NCI-H82 (cell line): ENCODE measurements at regions not wholly inside any gene's neighbourhood (a gene's known extent, or its start where the extent isn't known, plus 50 kb on each side); places are given as distances from the start of the nearest gene placed in this dataset.
A peak's percentile ranks its signal among the peaks of the same experiment; 100 is the strongest.
"Not testable (repeated sequence)": the region's sequence is repeated elsewhere in the genome, so short reads cannot be mapped to it uniquely, and the experiment has no call there.

Source experiments
- DNase-seq: peaks from one replicate; lab custom pipeline; 2025; lab: John Stamatoyannopoulos, UW

- DNase-seq = no peak
Measured at GRCh38 chr16:76816475-76816874, 374.5 kb upstream of the MON1B start.

- no peak for DNase-seq
Measured at GRCh38 chr16:76818606-76819181, 372.3 kb upstream of the MON1B start.

- DNase-seq = no peak
Measured at GRCh38 chr16:76819226-76819916, 371.6 kb upstream of the MON1B start.

GRCh38 chr16:76824221-76824620 lies 366.8 kb upstream of the MON1B start:
- no peak for DNase-seq

GRCh38 chr16:76824791-76825190 lies 366.2 kb upstream of the MON1B start:
- DNase-seq = no peak

- no peak for DNase-seq
Measured at GRCh38 chr16:76835339-76835738, 355.7 kb upstream of the MON1B start.

GRCh38 chr16:76835779-76836300 lies 355.1 kb upstream of the MON1B start:
- DNase-seq = no peak

GRCh38 chr16:76837872-76838271 lies 353.1 kb upstream of the MON1B start:
- no peak for DNase-seq

GRCh38 chr16:76854234-76854633 lies 336.8 kb upstream of the MON1B start:
- peak; percentile 0 for DNase-seq

- DNase-seq = no peak
Measured at GRCh38 chr16:76856112-76856511, 334.9 kb upstream of the MON1B start.

GRCh38 chr16:76857402-76857801 lies 333.6 kb upstream of the MON1B start:
- DNase-seq = no peak

GRCh38 chr16:76862901-76863300 lies 328.1 kb upstream of the MON1B start:
- no peak for DNase-seq

GRCh38 chr16:76866994-76867393 lies 324.0 kb upstream of the MON1B start:
- no peak for DNase-seq

- DNase-seq = no peak
Measured at GRCh38 chr16:76875898-76876297, 315.1 kb upstream of the MON1B start.

GRCh38 chr16:76879420-76879819 lies 311.6 kb upstream of the MON1B start:
- no peak for DNase-seq

- not testable (repeated sequence) for DNase-seq
Measured at GRCh38 chr16:76880523-76880922, 310.5 kb upstream of the MON1B start.

- no peak for DNase-seq
Measured at GRCh38 chr16:76882105-76882504, 308.9 kb upstream of the MON1B start.

- DNase-seq = no peak
Measured at GRCh38 chr16:76883076-76883475, 307.9 kb upstream of the MON1B start.

- DNase-seq = no peak
Measured at GRCh38 chr16:76885776-76886537, 305.0 kb upstream of the MON1B start.

- DNase-seq = no peak
Measured at GRCh38 chr16:76897816-76898215, 293.2 kb upstream of the MON1B start.

- no peak for DNase-seq
Measured at GRCh38 chr16:76899767-76900166, 291.2 kb upstream of the MON1B start.

GRCh38 chr16:76900285-76901263 lies 290.4 kb upstream of the MON1B start:
- DNase-seq = no peak
